ENCODE measurements at regions not wholly inside any gene's neighbourhood (a gene's known extent, or its start where the extent isn't known, plus 50 kb on each side); places are given as distances from the start of the nearest gene placed in this dataset.

- no peaks in the 10 kb centered on the region for H3K9me3 ChIP-seq
- no peaks in the 10 kb centered on the region for H3K36me3 ChIP-seq
- no peak for TF ChIP-seq POLR2A (IDR thresholded peaks at IDR 0.05)
- TF ChIP-seq CTCF (IDR thresholded peaks at IDR 0.05), result no peak
- DNase-seq, result no peak
- no peaks in the 10 kb centered on the region for H3K27me3 ChIP-seq
- no peaks in the 10 kb centered on the region for H3K4me1 ChIP-seq
- no peak overlapping the region for H3K4me3 ChIP-seq
- no peak overlapping the region for H3K27ac ChIP-seq
Measured at GRCh38 chr2:81225756-81226155, 921.2 kb upstream of the LRRTM1 start.

- no peak overlapping the region for H3K27ac ChIP-seq
- DNase-seq, result no peak
- H3K4me1 ChIP-seq, result no peaks in the 10 kb centered on the region
- no peak overlapping the region for H3K4me3 ChIP-seq
- no peaks in the 10 kb centered on the region for H3K36me3 ChIP-seq
- TF ChIP-seq POLR2A (IDR thresholded peaks at IDR 0.05), result no peak
- TF ChIP-seq CTCF (IDR thresholded peaks at IDR 0.05), result no peak
- H3K9me3 ChIP-seq, result no peaks in the 10 kb centered on the region
- no peaks in the 10 kb centered on the region for H3K27me3 ChIP-seq
Measured at GRCh38 chr2:81213598-81213997, 909.0 kb upstream of the LRRTM1 start.

GRCh38 chr2:81206216-81206615 is 901.7 kb upstream of the LRRTM1 start:
- no peaks in the 10 kb centered on the region for H3K36me3 ChIP-seq
- TF ChIP-seq POLR2A (IDR thresholded peaks at IDR 0.05), result no peak
- TF ChIP-seq CTCF (IDR thresholded peaks at IDR 0.05), result no peak
- H3K4me1 ChIP-seq, result no peaks in the 10 kb centered on the region
- no peaks in the 10 kb centered on the region for H3K27me3 ChIP-seq
- H3K27ac ChIP-seq, result no peak overlapping the region
- H3K9me3 ChIP-seq, result no peaks in the 10 kb centered on the region
- no peak for DNase-seq
- H3K4me3 ChIP-seq, result no peak overlapping the region

GRCh38 chr2:81196933-81197628 is 892.5 kb upstream of the LRRTM1 start:
- no peak overlapping the region for H3K27ac ChIP-seq
- no peaks in the 10 kb centered on the region for H3K27me3 ChIP-seq
- DNase-seq, result peak in 1 of 3 donors; percentile 44
- TF ChIP-seq POLR2A (IDR thresholded peaks at IDR 0.05) (no peak), CTCF (IDR thresholded peaks at IDR 0.05) (no peak)
- no peaks in the 10 kb centered on the region for H3K36me3 ChIP-seq
- no peak overlapping the region for H3K4me3 ChIP-seq
- H3K4me1 ChIP-seq, result no peaks in the 10 kb centered on the region
- peaks cover 0 to 8% (median 2%) of the 10 kb centered on the region in 4 donors for H3K9me3 ChIP-seq

GRCh38 chr2:81196383-81196851 is 891.9 kb upstream of the LRRTM1 start:
- Histone ChIP-seq H3K27me3 (no peaks in the 10 kb centered on the region), H3K27ac (no peak overlapping the region), H3K9me3 (peaks cover 0 to 8% (median 2%) of the 10 kb centered on the region in 4 donors), H3K36me3 (no peaks in the 10 kb centered on the region), H3K4me1 (no peaks in the 10 kb centered on the region), H3K4me3 (no peak overlapping the region)
- DNase-seq, result peak in 1 of 3 donors; percentile 27
- no peak for TF ChIP-seq CTCF (IDR thresholded peaks at IDR 0.05)
- TF ChIP-seq POLR2A (IDR thresholded peaks at IDR 0.05), result no peak
